NCI-H226 (cell line): ENCODE measurements at regions not wholly inside any gene's neighbourhood (a gene's known extent, or its start where the extent isn't known, plus 50 kb on each side); places are given as distances from the start of the nearest gene placed in this dataset.

ENCODE experiments used
- DNase-seq: peaks from one replicate; pipeline ENCODE4 v3.0.0-alpha.2; 2015

DNA sequence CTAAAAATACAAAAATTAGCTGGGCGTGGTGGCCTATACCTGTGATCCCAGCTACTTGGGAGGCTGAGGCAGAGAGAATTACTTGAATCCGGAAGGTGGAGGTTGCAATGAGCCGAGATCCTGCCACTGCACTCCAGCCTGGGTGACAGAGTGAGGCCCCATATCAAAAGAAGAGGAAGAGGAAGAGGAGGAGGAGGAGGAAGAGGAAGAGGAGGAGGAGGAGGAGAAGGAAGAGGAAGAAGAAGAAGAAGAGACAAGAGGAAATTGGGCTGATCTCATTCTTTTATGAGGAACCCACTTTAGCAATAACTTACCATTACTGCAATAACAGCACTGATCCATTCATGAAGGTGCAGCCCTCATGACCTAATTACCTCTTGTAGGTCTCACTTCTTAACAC, 138.9 kb upstream of the GIMD1 start:
- no peak for DNase-seq

DNA sequence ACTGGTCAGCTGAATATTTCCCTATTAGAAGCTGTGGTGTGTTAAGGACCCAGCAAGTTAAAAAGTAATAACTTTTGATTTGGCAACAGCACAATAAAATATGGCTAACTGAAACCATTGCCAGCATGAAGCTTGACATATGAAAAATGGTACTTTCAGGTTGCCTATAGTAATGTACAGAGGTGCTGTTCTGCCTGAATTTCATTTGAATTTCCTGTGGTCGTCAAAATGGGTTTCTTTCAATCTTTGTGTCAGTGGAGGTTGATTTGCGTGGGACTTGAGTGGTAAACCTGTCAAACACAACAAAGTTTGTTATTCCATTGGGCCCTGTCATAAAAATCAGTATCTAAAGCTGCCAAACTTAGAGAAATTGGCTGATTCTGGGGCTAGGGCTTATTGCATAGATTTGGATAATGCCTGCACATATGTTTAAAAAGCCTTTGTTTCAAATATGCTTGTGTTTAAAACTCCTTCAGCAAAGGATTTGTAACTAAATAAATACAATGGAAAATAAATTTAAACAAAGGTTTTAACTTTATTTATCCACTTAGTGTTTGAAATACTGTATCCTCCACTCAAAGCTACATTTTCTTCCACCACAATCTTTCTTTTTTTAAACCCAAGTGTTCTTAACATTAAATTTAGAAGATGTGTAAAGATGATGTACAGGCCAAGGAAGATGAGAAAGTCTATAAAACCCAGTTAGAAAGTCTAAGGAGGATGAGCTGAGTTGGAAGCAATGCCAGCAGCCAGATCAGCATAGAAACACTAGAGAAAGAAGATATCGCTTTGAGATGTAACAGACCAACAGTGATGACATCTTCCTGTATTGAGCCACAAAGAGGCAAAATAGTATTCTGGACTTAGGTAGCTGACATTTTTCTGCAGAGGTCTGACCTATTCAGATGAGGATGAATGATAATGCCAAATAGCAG, 134.8 kb upstream of the GIMD1 start:
- no peak for DNase-seq

DNA sequence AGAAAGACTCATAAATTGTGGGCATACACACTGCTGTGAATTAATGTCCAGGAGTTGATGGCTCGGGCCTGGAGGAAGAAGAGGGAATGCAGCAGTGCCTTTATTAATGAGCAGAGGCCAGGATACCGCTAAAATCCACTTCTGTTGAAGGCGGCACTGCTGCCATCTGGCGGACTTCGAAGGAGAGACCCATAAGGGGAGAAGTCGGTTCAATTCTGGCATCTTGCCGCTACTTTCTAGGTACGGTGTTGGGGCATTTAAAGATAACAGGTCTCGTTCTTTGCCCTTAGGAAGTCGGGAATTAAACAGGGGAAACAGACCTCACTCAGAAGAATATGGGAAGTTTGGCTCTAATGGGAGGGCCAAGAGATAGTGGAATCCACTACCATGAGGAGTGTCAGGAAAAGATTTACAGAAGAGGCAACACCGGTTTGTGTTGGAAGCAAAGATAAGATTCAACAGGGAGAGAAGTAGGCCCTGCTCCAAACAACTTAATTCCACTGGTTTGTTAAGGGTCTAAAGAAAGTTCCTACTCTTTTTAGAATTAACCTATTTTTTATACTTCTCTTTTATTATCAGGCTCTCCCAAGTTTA, 133.6 kb upstream of the GIMD1 start:
- DNase-seq, result peak; percentile 16

DNA sequence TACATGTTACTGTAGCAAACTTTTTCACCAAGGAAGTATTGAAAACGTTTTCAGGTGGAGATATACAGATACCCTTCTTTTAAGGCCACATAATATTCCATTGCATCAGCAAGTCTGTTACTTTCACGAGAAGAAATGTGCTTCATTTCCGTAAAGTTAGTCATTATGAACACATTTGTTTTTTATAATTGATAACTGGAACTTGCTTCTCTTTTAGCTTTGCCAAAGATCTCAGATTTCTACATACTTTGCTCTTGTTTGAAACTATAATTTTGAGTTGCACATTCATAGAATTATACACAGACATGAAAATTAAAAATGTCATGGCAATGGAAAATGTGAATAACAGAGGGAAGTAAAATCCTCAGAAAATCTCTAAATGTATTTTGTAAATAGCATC, 128.7 kb upstream of the GIMD1 start:
- no peak for DNase-seq

DNA sequence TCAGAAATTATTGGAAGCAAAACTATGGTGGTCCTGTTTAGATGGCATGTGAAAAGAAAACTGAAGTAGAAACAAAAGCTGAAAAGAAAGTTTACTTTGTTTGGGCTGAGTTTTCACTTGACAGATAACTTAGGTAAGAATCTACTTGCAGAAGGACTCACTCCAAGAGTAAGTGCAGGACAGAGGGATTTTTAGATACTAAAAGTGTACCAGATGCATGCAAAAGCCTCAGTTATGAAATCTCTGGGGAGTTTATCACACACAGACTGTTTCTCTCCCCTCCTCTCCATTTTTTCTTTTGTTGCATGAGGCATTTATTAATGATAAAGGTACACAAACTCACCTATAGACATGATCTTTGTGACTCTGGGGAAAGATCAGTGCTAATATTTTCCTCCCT, 127.5 kb upstream of the GIMD1 start:
- DNase-seq, result no peak

DNA sequence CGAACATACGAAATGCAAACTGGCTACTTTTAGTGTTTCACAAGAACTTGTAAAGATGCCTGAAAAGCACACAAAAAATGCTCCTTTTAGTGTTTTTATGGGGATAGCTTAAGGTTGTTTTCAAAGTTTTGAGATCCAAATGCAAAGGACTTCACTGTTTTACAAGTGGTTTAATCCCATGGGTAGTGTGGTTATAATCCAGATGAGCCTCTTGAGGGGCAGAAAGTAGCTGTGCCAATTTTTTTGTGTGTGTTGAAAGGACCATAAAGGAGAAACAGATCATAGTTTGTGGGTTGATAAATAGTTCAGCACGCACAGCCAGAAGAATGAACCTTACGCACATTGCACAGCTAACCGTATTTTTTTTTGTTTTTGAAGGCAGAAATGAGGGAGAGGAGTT, 126.9 kb upstream of the GIMD1 start:
- no peak for DNase-seq

DNA sequence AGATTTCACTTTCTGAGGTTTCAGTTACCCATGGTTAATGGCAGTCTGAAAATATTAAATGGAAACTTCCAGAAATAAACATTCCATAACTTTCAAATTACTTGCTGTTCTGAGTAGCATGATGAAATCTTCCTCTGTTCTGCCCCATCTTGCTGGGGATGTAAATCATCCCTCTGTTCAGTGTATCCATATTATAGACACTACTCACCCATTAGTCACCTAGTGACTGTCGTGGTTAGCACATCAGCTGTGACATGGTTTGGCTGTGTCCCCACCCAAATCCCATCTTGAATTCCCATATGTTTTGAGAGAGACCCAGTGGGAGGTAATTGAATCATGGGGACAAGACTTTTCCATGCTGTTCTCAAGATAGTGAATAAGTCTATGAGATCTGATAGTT, 125.5 kb upstream of the GIMD1 start:
- DNase-seq, result no peak

DNA sequence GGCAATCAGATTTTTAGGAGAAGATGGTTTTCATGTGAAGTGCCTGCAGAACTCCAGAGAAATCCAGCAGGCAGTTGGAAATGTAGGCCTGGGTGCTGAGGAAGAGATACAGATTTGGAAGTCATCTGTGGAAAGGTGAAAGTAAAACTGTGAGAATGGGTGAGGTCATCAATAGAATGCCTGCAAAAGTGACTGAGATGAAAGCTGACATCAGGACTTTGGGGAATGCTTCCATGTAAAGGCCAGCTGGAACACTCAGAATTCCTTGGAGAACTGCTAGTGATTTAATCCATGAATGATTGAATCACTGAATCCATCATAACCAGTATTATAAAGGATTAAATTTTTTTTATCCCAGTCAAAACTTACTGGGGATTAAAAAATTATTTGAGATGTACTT, 124.5 kb upstream of the GIMD1 start:
- no peak for DNase-seq

DNA sequence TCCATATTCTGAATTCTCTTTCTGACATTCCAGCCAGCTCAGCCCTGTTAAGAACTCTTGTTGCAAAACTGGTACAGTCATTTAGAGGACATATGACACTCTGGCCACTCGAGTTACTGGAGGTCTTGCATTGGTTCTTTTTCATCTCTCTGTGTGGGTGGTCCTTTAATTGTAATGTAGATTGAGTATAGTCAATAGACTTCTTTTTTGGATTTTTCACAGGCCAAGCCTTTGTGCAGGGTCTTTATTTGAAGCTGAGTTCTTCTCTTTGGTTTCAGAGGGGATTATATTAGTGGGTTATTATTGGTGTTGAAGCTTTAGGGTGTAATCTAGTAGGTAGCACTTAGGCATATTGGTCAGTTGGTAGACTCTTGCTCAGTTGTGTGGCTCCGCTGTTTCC, 118.0 kb upstream of the GIMD1 start:
- DNase-seq, result no peak

DNA sequence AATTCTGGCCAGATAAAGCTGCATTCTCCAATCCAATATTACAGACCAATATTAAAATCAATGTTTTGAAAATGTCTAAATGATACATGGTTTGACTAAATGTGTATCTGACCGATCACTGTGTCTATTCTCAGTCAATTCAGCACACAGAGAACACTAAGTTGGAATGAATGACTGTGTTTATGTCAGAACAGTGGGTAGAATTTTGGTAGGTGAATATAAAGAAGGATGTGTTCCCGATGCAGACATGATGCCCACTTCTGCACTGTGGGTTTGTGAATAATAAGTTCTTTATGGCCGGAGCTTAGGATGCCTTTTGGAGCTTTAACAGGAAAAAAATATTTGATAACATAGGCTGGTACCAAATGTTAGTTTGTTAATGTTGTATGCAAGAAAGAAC, 113.2 kb upstream of the GIMD1 start:
- DNase-seq, result no peak

DNA sequence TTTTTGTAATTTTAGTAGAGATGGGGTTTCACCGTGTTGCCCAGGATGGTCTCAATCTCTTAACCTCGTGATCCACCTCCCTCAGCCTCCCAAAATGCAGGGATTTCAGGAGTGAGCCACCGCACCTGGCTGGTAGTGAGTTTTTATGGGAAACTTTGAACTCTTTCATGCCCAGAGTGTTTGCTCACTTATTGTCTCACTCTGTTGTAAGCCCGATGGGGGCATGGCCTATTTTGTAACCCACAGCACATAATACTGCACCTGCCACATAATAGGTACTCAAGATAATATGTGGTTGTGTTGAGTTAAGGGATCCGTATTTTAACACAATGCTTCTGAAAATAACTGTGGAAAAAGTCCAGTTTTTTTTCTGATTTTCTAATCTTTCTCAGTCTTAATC, 109.6 kb upstream of the GIMD1 start:
- DNase-seq, result no peak

DNA sequence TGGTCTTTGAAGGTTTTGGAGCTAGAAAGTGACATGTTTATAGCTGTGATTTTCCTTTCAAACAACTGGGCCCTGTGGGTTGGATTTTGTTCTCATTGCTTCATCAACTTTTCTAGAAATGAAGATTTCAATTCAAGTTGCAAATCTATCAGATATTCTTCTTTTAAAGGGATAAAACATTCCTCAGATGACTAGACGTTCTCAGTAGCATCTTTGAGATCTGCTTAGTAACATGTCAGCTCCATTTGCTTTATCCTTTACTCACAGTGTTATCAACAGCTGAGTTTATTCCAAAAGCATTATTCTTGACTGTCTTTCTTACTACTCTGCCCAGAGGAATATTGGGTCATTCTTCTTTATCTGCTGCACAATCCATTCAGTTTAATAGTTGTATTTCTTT, 108.2 kb upstream of the GIMD1 start:
- DNase-seq, result no peak

DNA sequence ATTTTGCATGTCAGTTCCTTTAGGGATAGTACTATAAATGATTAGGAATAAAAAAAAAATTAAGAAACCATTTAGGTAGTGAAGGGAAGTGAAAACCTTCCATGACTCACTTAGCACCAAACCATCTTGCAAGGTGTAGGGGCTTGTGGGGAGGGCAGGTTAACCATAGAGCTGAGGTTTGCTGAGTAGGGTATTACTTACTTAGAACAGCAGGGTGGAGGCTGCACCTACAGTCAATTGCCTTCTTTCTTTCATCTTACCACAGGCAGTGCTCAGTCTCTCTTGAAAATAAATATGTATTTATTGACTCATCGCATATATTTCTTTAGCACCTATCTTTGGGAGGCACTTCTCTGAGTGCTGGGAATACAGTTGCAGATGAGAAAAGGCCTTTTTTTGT, 104.9 kb upstream of the GIMD1 start:
- no peak for DNase-seq

DNA sequence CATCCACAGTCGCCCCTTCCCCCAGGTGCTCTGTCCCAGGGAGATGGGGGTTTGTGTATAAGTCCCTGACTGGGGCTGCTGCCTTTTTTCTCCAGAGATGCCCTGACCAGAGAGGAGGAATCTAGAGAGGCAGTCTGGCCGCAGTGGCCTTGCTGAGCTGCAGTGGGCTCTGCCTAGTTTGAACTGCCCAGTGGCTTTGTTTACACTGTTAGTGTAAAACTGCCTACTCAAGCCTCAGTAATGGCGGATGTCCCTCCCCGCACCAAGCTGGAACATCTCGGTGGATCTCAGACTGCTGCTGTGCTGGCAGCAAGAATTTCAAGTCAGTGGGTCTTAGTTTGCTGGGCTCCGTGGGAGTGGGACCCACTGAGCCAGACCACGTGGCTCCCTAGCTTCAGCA, 102.6 kb upstream of the GIMD1 start:
- DNase-seq, result no peak

DNA sequence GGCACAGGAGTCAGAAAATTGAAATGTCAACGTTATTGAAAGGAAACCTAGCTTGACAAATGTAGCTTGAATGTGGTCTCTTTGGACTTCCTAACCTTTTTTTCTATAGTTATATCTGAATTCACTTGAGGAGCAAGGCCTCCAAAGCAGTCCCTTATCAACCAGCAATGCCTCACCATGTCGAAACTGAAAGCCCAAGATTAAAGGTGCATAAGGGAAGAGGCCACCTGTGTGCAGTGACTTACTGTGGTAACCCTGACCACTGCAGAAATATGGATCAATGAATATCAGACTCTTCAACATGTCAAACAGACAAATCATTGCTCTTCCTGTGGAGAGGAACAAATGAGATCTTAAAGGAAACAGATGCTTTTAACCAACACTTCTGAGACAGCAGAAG, 95.0 kb upstream of the GIMD1 start:
- no peak for DNase-seq

DNA sequence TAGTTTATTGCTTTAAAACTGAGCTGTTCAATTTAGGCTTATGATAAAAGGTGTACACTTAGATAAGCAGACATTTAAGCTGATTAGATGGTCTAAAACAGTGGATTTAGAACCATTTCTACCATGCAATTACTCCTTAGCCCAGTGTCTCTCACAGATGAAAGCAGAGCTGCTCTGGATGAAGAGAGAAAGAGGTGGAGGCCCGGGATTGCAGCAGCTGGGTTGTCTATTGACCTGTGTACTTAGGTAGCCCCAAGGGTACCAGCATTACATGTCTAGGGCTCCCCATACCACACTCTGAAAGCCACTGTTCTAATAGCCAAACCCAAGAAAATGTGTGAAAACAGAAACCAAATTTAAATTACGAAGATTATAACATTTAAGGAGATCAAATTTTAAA, 86.0 kb upstream of the GIMD1 start:
- DNase-seq, result no peak

DNA sequence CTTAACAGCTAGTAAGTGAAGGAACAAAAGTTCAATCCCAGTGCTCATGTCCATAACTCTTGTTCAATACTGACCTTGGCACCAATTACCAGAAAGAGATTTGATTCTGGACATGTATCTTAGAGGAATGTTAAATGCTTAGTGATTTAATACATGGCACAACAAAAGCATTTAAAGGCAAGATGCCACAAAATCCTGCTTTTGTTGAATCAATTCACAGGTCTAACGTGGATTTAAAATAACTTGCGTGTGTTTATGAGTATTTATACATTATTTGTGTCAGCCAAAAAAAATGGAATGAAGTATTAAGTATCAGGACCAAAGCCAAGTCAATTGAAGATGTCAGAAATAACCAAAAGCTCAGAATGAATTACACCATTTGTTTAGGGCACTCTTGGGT, 85.4 kb upstream of the GIMD1 start:
- DNase-seq, result no peak

DNA sequence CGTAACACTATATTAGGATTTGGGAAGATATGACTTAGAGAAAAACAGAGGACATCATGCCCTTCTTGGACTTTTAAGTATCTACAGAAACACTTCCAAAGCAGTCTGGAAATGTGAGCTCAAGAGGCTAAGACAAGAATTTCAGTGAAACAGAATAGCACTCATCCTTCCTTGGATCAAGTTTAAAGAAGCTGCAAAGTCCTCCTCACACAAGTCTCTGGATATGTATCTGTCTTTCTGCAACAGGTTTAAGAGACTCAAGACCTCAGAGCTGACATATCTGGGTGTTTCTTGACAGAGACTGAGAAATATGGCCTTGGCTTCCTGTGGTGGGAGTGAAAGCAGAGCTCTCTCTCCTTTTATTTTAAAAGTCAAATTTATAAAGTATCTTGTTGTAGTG, 82.5 kb upstream of the GIMD1 start:
- no peak for DNase-seq

DNA sequence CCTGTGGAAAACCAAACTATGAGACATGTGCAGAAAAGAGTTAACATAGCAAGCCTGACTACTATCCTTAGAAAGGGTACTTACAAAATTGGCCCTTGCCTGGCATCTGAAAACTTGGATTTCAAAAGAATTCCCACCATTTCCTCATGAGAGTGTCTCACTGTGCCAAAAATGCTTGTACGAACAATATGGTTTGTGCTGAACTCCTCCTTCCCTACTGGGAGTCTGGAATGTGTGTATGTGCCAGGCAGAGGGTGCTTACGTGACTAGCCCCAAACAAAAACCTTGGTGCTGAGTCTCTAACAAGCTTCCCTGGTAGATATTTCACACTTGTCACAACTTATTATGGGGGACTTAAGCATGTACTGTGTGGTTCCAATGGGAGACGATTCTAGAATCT, 81.7 kb upstream of the GIMD1 start:
- no peak for DNase-seq

DNA sequence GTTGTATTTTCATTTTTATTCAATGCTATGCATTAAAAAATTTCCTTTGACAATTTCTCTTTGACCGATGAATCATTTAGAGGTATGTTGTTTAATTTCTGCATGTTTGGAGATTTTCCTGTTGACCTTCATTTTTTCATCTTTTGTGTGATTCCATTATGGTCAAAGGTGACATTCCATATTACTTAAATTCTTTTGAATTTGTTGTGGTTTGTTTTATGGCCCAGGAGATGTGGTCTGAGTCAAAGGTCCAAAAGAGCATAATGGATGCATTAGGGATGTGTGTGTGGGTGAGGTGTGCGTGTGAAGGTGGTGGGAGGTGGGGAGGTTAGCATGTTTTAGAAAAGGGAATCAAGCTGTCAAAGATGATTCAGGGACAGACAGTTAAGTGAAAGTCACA, 76.0 kb upstream of the GIMD1 start:
- no peak for DNase-seq

DNA sequence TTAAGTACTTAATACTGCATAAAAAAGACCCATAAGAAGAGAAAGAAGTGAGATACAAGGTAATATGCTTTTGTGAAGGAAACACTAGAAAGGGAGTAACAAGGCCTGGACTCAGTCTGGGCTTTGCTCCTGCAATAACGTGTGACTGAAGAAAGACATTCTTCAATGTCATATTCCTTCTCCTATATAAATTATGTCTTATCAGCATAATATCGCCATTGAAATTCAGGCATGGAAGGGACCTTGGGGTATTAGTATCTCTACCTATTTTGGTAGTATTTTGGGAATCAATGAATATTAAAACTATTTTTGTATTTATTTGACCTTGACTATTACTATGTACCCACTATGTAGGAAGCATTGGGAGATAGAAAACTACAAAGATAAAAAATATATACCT, 62.2 kb upstream of the GIMD1 start:
- no peak for DNase-seq

DNA sequence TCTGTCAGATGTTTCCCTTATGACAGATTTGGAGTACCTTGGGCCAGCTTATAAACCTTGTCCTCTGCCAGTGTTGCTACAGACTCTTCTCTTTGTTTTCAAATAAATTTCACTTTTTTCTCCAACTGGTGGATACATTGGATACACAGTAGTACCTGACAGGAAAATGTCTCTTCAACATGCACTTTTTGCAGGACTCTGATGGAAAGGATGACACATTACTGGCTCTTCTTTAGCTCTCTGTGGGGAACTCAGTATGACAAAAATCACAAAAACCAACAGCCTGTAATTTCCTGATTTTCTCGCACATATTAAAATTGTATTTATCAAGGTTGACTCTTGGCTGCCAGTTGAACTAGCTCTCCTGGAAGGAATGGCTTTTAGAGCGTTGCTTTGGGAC, 61.3 kb upstream of the GIMD1 start:
- no peak for DNase-seq

DNA sequence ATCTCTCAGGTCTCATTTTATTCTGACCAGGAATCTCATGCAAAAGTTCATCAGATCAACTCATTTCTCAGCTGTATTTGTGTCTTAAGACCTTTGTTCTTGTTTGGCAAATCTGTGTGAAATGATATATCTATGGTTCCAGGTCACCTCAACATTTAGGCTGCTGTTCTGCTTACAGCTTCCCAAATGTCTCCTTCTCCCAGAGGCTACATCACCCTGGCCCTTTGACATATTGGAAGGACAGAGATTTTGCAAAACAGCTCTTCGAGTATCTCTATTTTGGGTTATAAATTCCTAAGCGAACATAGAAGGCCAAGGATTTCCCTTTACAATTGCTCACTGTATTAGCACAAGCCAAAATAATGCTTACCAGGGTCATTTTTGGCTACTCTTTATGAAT, 57.5 kb upstream of the GIMD1 start:
- no peak for DNase-seq

DNA sequence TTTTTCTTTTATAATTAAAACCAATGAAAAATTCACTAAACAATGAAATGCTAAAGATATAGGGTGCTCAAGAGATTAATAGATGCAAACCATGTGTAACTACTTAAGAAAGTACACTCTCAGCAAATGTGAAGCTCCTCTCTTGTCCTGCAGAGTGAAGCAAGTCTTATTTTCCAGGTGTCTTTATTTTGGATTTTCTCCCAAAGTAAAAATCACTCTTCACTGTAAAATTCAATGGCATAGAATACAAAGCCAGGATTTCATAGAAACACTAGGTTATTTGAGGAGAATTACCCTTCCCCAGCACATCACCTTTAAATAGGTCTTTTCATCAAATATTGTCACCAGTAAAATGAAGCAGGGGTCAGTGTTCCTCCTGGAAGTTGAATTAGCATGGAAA, 57.0 kb upstream of the GIMD1 start:
- no peak for DNase-seq

DNA sequence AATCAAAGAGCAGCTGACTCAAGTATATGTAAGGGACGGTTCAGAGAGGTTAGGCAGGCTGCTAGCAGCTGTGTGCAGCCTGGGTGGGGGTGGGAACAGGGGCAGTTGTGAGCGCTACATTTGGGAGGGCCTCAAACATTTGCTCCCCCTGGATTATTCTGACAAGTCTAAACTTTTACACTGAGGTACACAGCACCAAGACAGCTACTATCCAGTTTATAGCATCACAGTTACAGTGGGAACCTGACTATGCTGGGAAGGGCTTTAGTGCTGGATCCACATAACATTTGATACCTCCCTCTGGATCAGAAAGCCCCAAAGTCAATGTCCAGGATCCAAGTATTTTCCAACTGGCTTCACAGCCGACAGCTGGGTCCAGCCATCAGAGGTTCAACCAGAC, 55.8 kb upstream of the GIMD1 start:
- DNase-seq, result no peak
